Loucy (cell line): ENCODE measurements at regions not wholly inside any gene's neighbourhood (a gene's known extent, or its start where the extent isn't known, plus 50 kb on each side); places are given as distances from the start of the nearest gene placed in this dataset.

Source experiments
- CTCF ChIP-seq: fragments of 200-600 bp; sonication (generic); conservative IDR thresholded peaks from 2 replicates; pipeline ENCODE4 v1.5.1; 2014; ENCODE audit warnings: mild to moderate bottlenecking, antibody characterized with exemption, low read length
- EZH2phosphoT487 ChIP-seq: fragments of 200-600 bp; IDR thresholded peaks from 2 replicates; pipeline ENCODE4 v1.6.1; 2018; ENCODE audit warnings: antibody characterized with exemption, mild to moderate bottlenecking, moderate library complexity, borderline replicate concordance

GRCh38 chr2:147062073-147062472, 782.8 kb upstream of the ACVR2A start:
- TF ChIP-seq CTCF (no peak), EZH2phosphoT487 (no peak)
